IMR-90 (cell line): ENCODE measurements at regions not wholly inside any gene's neighbourhood (a gene's known extent, or its start where the extent isn't known, plus 50 kb on each side); places are given as distances from the start of the nearest gene placed in this dataset.

Experiments
- ATAC-seq: fragments of 200-7000 bp; cut with Tn5 transposase; 2 replicates; pipeline ENCODE4 v1.9.1; 2020; ENCODE audit warnings: low read depth, mild to moderate bottlenecking, moderate library complexity
- BruUV-seq: library from RNA; stranded (reverse); fragments of 400-500 nt; replicated peaks from 2 replicates; lab custom pipeline; 2021; lab: Mats Ljungman, UMichigan
- CTCF ChIA-PET: fragments of 300-600 bp; formaldehyde crosslinking; extraction: SDS; loops from one replicate; lab custom pipeline; 2021; ENCODE audit warnings: antibody characterized with exemption; lab: Yijun Ruan, JAX
- POLR2A ChIA-PET: fragments of 300-600 bp; sonication (Branson Sonifier 250); formaldehyde crosslinking; loops from one replicate; lab custom pipeline; 2022; ENCODE audit warnings: antibody characterized with exemption; ENCODE audit not compliant: unreplicated experiment; lab: Charles Lee
- DNase-seq: peaks from one replicate; pipeline ENCODE4 v3.0.0; 2013
- H2AFZ ChIP-seq: replicated peaks from 2 replicates; pipeline ENCODE3; 2013; ENCODE audit warnings: low read length, mild to moderate bottlenecking; ENCODE audit not compliant: poor library complexity
- H2AK5ac ChIP-seq: 2 replicates; pipeline ENCODE4 v1.6.1; 2013; ENCODE audit warnings: low read depth, low read length, inconsistent platforms
- H2AK9ac ChIP-seq: replicated peaks from 2 replicates; pipeline ENCODE3; 2013; ENCODE audit warnings: mild to moderate bottlenecking, low read depth, low read length, moderate library complexity; ENCODE audit not compliant: poor library complexity
- H2BK120ac ChIP-seq: 2 replicates; pipeline ENCODE4 v1.6.1; 2013; ENCODE audit warnings: low read depth, low read length, inconsistent platforms
- H2BK15ac ChIP-seq: 3 replicates; pipeline ENCODE4 v1.6.1; 2013; ENCODE audit warnings: low read depth, low read length, inconsistent platforms
- H2BK20ac ChIP-seq: 2 replicates; pipeline ENCODE4 v1.6.1; 2013; ENCODE audit warnings: low read depth, mild to moderate bottlenecking, inconsistent platforms, low read length, moderate library complexity
- H2BK5ac ChIP-seq: 2 replicates; pipeline ENCODE4 v1.6.1; 2013; ENCODE audit warnings: mild to moderate bottlenecking, low read depth, low read length, inconsistent platforms; ENCODE audit not compliant: poor library complexity, severe bottlenecking
- H3K14ac ChIP-seq: replicated peaks from 2 replicates; pipeline ENCODE4 v1.6.1; 2013; ENCODE audit warnings: low read depth, low read length, inconsistent platforms
- H3K18ac ChIP-seq: 2 replicates; pipeline ENCODE4 v1.6.1; 2013; ENCODE audit warnings: low read depth, low read length, control low read depth
- H3K23ac ChIP-seq: 2 replicates; pipeline ENCODE4 v1.6.1; 2013; ENCODE audit warnings: low read depth, low read length, inconsistent platforms
- H3K27ac ChIP-seq: 2 replicates; pipeline ENCODE4 v1.5.1; 2013; ENCODE audit warnings: mild to moderate bottlenecking, control low read depth, low read length; ENCODE audit not compliant: insufficient read depth
- H3K27me3 ChIP-seq: 2 replicates; pipeline ENCODE4 v1.6.1; 2013; ENCODE audit warnings: low read length; ENCODE audit not compliant: control insufficient read depth, insufficient read depth
- H3K36me3 ChIP-seq: 2 replicates; pipeline ENCODE4 v1.6.1; 2013; ENCODE audit warnings: low read length, mixed read lengths; ENCODE audit not compliant: control insufficient read depth, insufficient read depth
- H3K4ac ChIP-seq: 2 replicates; pipeline ENCODE4 v1.6.1; 2013; ENCODE audit warnings: low read depth, low read length, inconsistent platforms
- H3K4me1 ChIP-seq: 2 replicates; pipeline ENCODE4 v1.6.1; 2013; ENCODE audit warnings: low read length, mixed read lengths; ENCODE audit not compliant: control insufficient read depth, insufficient read depth
- H3K4me2 ChIP-seq: 2 replicates; pipeline ENCODE4 v1.6.1; 2013; ENCODE audit warnings: low read depth, mild to moderate bottlenecking, control low read depth, low read length, moderate library complexity
- H3K4me3 ChIP-seq: 2 replicates; pipeline ENCODE4 v1.5.1; 2013; ENCODE audit warnings: low read depth, mild to moderate bottlenecking, control low read depth, low read length, moderate library complexity; ENCODE audit not compliant: insufficient read depth
- H3K56ac ChIP-seq: 2 replicates; pipeline ENCODE4 v1.6.1; 2013; ENCODE audit warnings: low read length, inconsistent platforms; ENCODE audit not compliant: insufficient read depth; ENCODE audit errors: extremely low read depth
- H3K79me1 ChIP-seq, 2 experiments: 2 replicates each; pipeline ENCODE4 v1.6.1; 2013; ENCODE audit warnings: low read length in 2 of 2, inconsistent platforms in 1 of 2, low read depth in 1 of 2
- H3K9ac ChIP-seq: 2 replicates; pipeline ENCODE4 v1.6.1; 2013; ENCODE audit warnings: low read depth, low read length, control low read depth
- H3K9me1 ChIP-seq: 2 replicates; pipeline ENCODE4 v1.6.1; 2013; ENCODE audit warnings: low read length, inconsistent platforms; ENCODE audit not compliant: insufficient read depth
- H3K9me3 ChIP-seq: 2 replicates; pipeline ENCODE4 v1.6.1; 2013; ENCODE audit warnings: low read length; ENCODE audit not compliant: control insufficient read depth, insufficient read depth
- H4K20me1 ChIP-seq: 2 replicates; pipeline ENCODE4 v1.6.1; 2013; ENCODE audit warnings: low read length, inconsistent platforms; ENCODE audit not compliant: insufficient read depth
- H4K5ac ChIP-seq: 2 replicates; pipeline ENCODE4 v1.6.1; 2013; ENCODE audit warnings: mild to moderate bottlenecking, low read depth, low read length, control low read depth
- H4K8ac ChIP-seq, 2 experiments: 2 replicates each; pipeline ENCODE4 v1.6.1; 2013; ENCODE audit warnings: low read depth in 2 of 2, low read length in 2 of 2, control low read depth in 1 of 2, inconsistent platforms in 1 of 2
- H4K91ac ChIP-seq: 2 replicates; pipeline ENCODE4 v1.6.1; 2013; ENCODE audit warnings: low read depth, low read length, inconsistent platforms; ENCODE audit not compliant: insufficient read depth
- CEBPB ChIP-seq: IDR thresholded peaks from 2 replicates; pipeline ENCODE4 v1.6.1; 2012; ENCODE audit warnings: low read depth, low read length, improper control_type of control experiment
- CTCF ChIP-seq: conservative IDR thresholded peaks from 2 replicates; pipeline ENCODE4 v1.5.1; 2012; ENCODE audit warnings: mild to moderate bottlenecking, low read depth, low read length, improper control_type of control experiment
- MAFK ChIP-seq: IDR thresholded peaks from 2 replicates; pipeline ENCODE4 v1.6.1; 2012; ENCODE audit warnings: low read depth, low read length, improper control_type of control experiment
- MXI1 ChIP-seq: IDR thresholded peaks from 2 replicates; pipeline ENCODE4 v1.6.1; 2012; ENCODE audit warnings: low read depth, mild to moderate bottlenecking, low read length, moderate library complexity, borderline replicate concordance
- RCOR1 ChIP-seq: IDR thresholded peaks from 2 replicates; pipeline ENCODE4 v1.6.1; 2012; ENCODE audit warnings: mild to moderate bottlenecking, low read length, improper control_type of control experiment; ENCODE audit not compliant: insufficient replicate concordance
- WGBS, 2 experiments: methylation state at CpG; one replicate each; pipeline versions ENCODE4 v1.1.5 to v1.1.7; 2013; ENCODE audit warnings: missing lambda C conversion rate in 2 of 2; ENCODE audit not compliant: insufficient read length in 1 of 2; ENCODE audit errors: extremely low coverage in 2 of 2; 5-methylcytosine and 5-hydroxymethylcytosine counted together
- dilution Hi-C: fragments of 300-500 bp; cut with HindIII; formaldehyde crosslinking; loops from one replicate; pipeline ENCODE4 v1.14.3; 2018; ENCODE audit warnings: low sequenced_read_pairs; ENCODE audit not compliant: unreplicated experiment
- in situ Hi-C: fragments of 300-500 bp; cut with MboI; formaldehyde crosslinking; loops from 3 replicates; pipeline ENCODE4 v1.14.3; 2019; ENCODE audit warnings: low sequenced_read_pairs, inconsistent platforms, mixed read lengths
- intact Hi-C: fragments of 100-400 bp; cut with micrococcal nuclease; formaldehyde crosslinking; loops from 2 replicates; pipeline ENCODE4 v1.10.0; 2022

GRCh38 chr3:65005486-65005885 is 317.7 kb upstream of the ADAMTS9 start:
- no TSS peak for BruUV-seq

More at GRCh38 chr3:65005486-65005885, 317.7 kb upstream of the ADAMTS9 start:
- Histone ChIP-seq H3K23ac (no peak overlapping the region), H3K36me3 (no peaks in the 10 kb centered on the region), H3K18ac (no peak overlapping the region), H2AK5ac (no peak overlapping the region), H4K91ac (peak overlapping the region; percentile 68), H3K14ac (peak overlapping the region; percentile 55; the same call in 1 of the 2 replicates), H4K8ac (no peak overlapping the region), H2BK20ac (peak overlapping the region; percentile 81), H3K4ac (peak overlapping the region; percentile 68), H2BK5ac (no peak overlapping the region), H4K20me1 (no peaks in the 10 kb centered on the region), H3K27me3 (no peaks in the 10 kb centered on the region), H3K4me3 (no peak overlapping the region), H4K5ac (no peak overlapping the region), H3K4me1 (peaks cover 4% of the 10 kb centered on the region; the same call in 1 of the 2 replicates), H3K4me2 (no peak overlapping the region), H2BK15ac (peak overlapping the region; percentile 19; the same call in 1 of the 3 replicates), H3K9me1 (no peaks in the 10 kb centered on the region), H2AFZ (peak overlapping the region; percentile 12), H3K27ac (no peak overlapping the region), H2BK120ac (peak overlapping the region; percentile 59), H3K56ac (no peak overlapping the region), H3K9me3 (no peaks in the 10 kb centered on the region), H2AK9ac (no peak overlapping the region), H3K9ac (no peak overlapping the region), H3K79me1 (no peaks in the 10 kb centered on the region)
- TF ChIP-seq CEBPB (no peak), RCOR1 (no peak), MXI1 (no peak), MAFK (no peak), CTCF (no peak)
- DNase-seq = peak; percentile 3
- ATAC-seq = no peak
- in situ Hi-C loops (no loop called here), intact Hi-C loops (loop anchor here (10.0 kb wide), 1 partner anchor 311 kb away; no protein-coding TSS in a partner anchor), dilution Hi-C loops (no loop called here)
- CTCF ChIA-PET = no interaction called here
- WGBS, 2 experiments = no CpG with 5 or more reads among the region's 2 CpGs
- POLR2A ChIA-PET = interaction anchor here (0.5 kb wide), 1 partner anchor 15 kb away, joined by 4 read pairs; no protein-coding TSS in a partner anchor
